Spleen (tissue), 11 donors: ENCODE measurements at regions not wholly inside any gene's neighbourhood (a gene's known extent, or its start where the extent isn't known, plus 50 kb on each side); places are given as distances from the start of the nearest gene placed in this dataset.

ENCODE experiments used
- DNase-seq: peaks from one replicate; pipeline ENCODE4 v3.0.0-alpha.2; 2020
- H3K27ac ChIP-seq, 8 donors: fragments of 200-600 bp; sonication (generic) in 7 of 8; 1 replicate in 4 of 8; 2 replicates in 4 of 8; pipeline versions ENCODE4 v1.5.0 to v1.8.0; 2016 to 2021; ENCODE audit warnings: inconsistent platforms in 4 of 8, mild to moderate bottlenecking in 4 of 8, moderate library complexity in 1 of 8
- H3K27me3 ChIP-seq, 7 donors: fragments of 200-600 bp; sonication (generic) in 6 of 7; replicated peaks in 1 of 7; 1 replicate in 4 of 7; 2 replicates in 3 of 7; pipeline versions ENCODE4 v1.5.0 to v1.8.0; 2016 to 2021; ENCODE audit warnings: inconsistent platforms in 3 of 7, mild to moderate bottlenecking in 1 of 7
- H3K36me3 ChIP-seq, 6 donors: fragments of 200-600 bp; sonication (generic) in 5 of 6; 1 replicate in 4 of 6; 2 replicates in 2 of 6; pipeline versions ENCODE4 v1.5.0 to v1.8.0; 2016 to 2021; ENCODE audit warnings: inconsistent platforms in 2 of 6
- H3K4me1 ChIP-seq, 6 donors: fragments of 200-600 bp; sonication (generic) in 5 of 6; 1 replicate in 3 of 6; 2 replicates in 3 of 6; pipeline versions ENCODE4 v1.5.0 to v1.8.0; 2016 to 2021; ENCODE audit warnings: inconsistent platforms in 3 of 6
- H3K4me3 ChIP-seq, 8 donors: fragments of 200-600 bp; sonication (generic) in 7 of 8; 1 replicate in 4 of 8; 2 replicates in 4 of 8; pipeline versions ENCODE4 v1.5.0 to v1.8.0; 2016 to 2021; ENCODE audit warnings: inconsistent platforms in 4 of 8, mild to moderate bottlenecking in 4 of 8, moderate library complexity in 2 of 8
- H3K9me3 ChIP-seq, 8 donors: fragments of 200-600 bp; sonication (generic) in 7 of 8; 1 replicate in 4 of 8; 2 replicates in 4 of 8; pipeline versions ENCODE4 v1.5.0 to v1.8.0; 2016 to 2021; ENCODE audit warnings: inconsistent platforms in 4 of 8
- CTCF ChIP-seq, 11 experiments: fragments of 200-600 bp in 7 of 11; fragments of 450-650 bp in 4 of 11; sonication (generic) in 4 of 11; IDR thresholded peaks in 8 of 11; conservative IDR thresholded peaks in 3 of 11; 1 replicate in 7 of 11; 2 replicates in 4 of 11; pipeline versions ENCODE4 v1.4.0 to v1.8.0; 2016 to 2021; ENCODE audit warnings: antibody characterized with exemption in 11 of 11, inconsistent platforms in 4 of 11, mild to moderate bottlenecking in 1 of 11
- POLR2A ChIP-seq, 3 donors: fragments of 450-650 bp; IDR thresholded peaks; one replicate each; pipeline ENCODE4 v1.5.1; 2017; ENCODE audit warnings: antibody characterized with exemption in 3 of 3, mild to moderate bottlenecking in 1 of 3
- POLR2AphosphoS5 ChIP-seq, 3 donors: sonication (generic); formaldehyde crosslinking; IDR thresholded peaks; one replicate each; pipeline ENCODE4 v1.5.1; 2017; ENCODE audit warnings: antibody characterized with exemption in 3 of 3
- WGBS, 5 donors: extraction: QIAGEN DNeasy Blood & Tissue Kit in 3 of 5; methylation state at CpG; one replicate each; pipeline versions ENCODE4 v1.1.5 to v1.1.7; 2013 to 2018; 5-methylcytosine and 5-hydroxymethylcytosine counted together
- intact Hi-C: fragments of 100-400 bp; cut with DNase I; formaldehyde crosslinking; loops from one replicate; pipeline ENCODE4 v1.15.0; 2023; ENCODE audit warnings: low total_unique reads
- donor health status: healthy with polysubstance abuse.
- donor health status: DM: no; HTN: no; CAD: no; lungs with moderate emphysema.
- donor health status: DM: no; HTN: no; CAD: no.
- donor health status: Bipolar disorder and iron deficiency.
- donor health status: healthy.
- donor health status: DM: no; HTN: no; CAD: no.
- donor health status: DM: yes; HTN: yes; CAD: no.

GRCh38 chr5:110203661-110204060 lies 513.9 kb downstream of the MAN2A1 start:
- no peaks in the 10 kb centered on the region for H3K36me3 ChIP-seq
- TF ChIP-seq POLR2A (IDR thresholded peaks at IDR 0.05) (no peak), POLR2AphosphoS5 (IDR thresholded peaks at IDR 0.05) (no peak), CTCF (IDR thresholded peaks at IDR 0.05 in 8 of 11, conservative IDR thresholded peaks at IDR 0.05 in 3 of 11) (no peak)
- intact Hi-C loops = no loop called here
- H3K27me3 ChIP-seq = no peaks in the 10 kb centered on the region
- H3K9me3 ChIP-seq = peaks cover 0 to 23% (median 10%) of the 10 kb centered on the region in 8 donors
- no peak for DNase-seq
- H3K27ac ChIP-seq = no peak overlapping the region
- no peaks in the 10 kb centered on the region for H3K4me1 ChIP-seq
- H3K4me3 ChIP-seq = no peak overlapping the region

GRCh38 chr5:110209401-110209800 lies 517.1 kb downstream of the TMEM232 start:
- Histone ChIP-seq H3K9me3 (peaks cover 0 to 39% (median 9%) of the 10 kb centered on the region in 8 donors), H3K4me3 (no peak overlapping the region), H3K36me3 (no peaks in the 10 kb centered on the region), H3K27ac (no peak overlapping the region), H3K4me1 (no peaks in the 10 kb centered on the region), H3K27me3 (no peaks in the 10 kb centered on the region)
- 75 to 88% (median 81%) methylated on average over 3 of the region's 3 CpGs for WGBS, 5 donors
- DNase-seq = no peak
- no peak for TF ChIP-seq POLR2A (IDR thresholded peaks at IDR 0.05)
- intact Hi-C loops = no loop called here

GRCh38 chr5:110218981-110219380 lies 507.5 kb downstream of the TMEM232 start:
- peaks cover 0 to 97% (median 77%) of the 10 kb centered on the region in 8 donors for H3K9me3 ChIP-seq
- intact Hi-C loops = no loop called here
- 53 to 90% (median 73%) methylated on average over 1 of the region's 1 CpG for WGBS, 5 donors
- no peak overlapping the region for H3K4me3 ChIP-seq
- H3K27me3 ChIP-seq = no peaks in the 10 kb centered on the region
- DNase-seq = no peak
- H3K4me1 ChIP-seq = no peaks in the 10 kb centered on the region
- TF ChIP-seq POLR2A (IDR thresholded peaks at IDR 0.05) = no peak
- no peak for TF ChIP-seq CTCF (IDR thresholded peaks at IDR 0.05 in 8 of 11, conservative IDR thresholded peaks at IDR 0.05 in 3 of 11)
- no peak for TF ChIP-seq POLR2AphosphoS5 (IDR thresholded peaks at IDR 0.05)
- no peaks in the 10 kb centered on the region for H3K36me3 ChIP-seq
- no peak overlapping the region for H3K27ac ChIP-seq

- 44 to 75% (median 63%) methylated on average over 2 of the region's 2 CpGs for WGBS, 5 donors
- H3K36me3 ChIP-seq = no peaks in the 10 kb centered on the region
- H3K9me3 ChIP-seq = peaks cover 0 to 97% (median 79%) of the 10 kb centered on the region in 8 donors
- H3K27me3 ChIP-seq = no peaks in the 10 kb centered on the region
- H3K4me3 ChIP-seq = no peak overlapping the region
- intact Hi-C loops = no loop called here
- DNase-seq = no peak
- H3K27ac ChIP-seq = no peak overlapping the region
- no peak for TF ChIP-seq CTCF (IDR thresholded peaks at IDR 0.05 in 8 of 11, conservative IDR thresholded peaks at IDR 0.05 in 3 of 11)
- no peak for TF ChIP-seq POLR2A (IDR thresholded peaks at IDR 0.05)
- TF ChIP-seq POLR2AphosphoS5 (IDR thresholded peaks at IDR 0.05) = no peak
- H3K4me1 ChIP-seq = no peaks in the 10 kb centered on the region
These were observed 506.7 kb downstream of the TMEM232 start for GRCh38 chr5:110219769-110220168.

- Histone ChIP-seq H3K27me3 (no peaks in the 10 kb centered on the region), H3K27ac (no peak overlapping the region), H3K36me3 (no peaks in the 10 kb centered on the region), H3K4me1 (no peaks in the 10 kb centered on the region), H3K9me3 (peaks cover 0 to 98% (median 84%) of the 10 kb centered on the region in 8 donors), H3K4me3 (no peak overlapping the region)
- no peak for TF ChIP-seq POLR2A (IDR thresholded peaks at IDR 0.05)
- TF ChIP-seq POLR2AphosphoS5 (IDR thresholded peaks at IDR 0.05) = no peak
- no peak for TF ChIP-seq CTCF (IDR thresholded peaks at IDR 0.05 in 8 of 11, conservative IDR thresholded peaks at IDR 0.05 in 3 of 11)
- 65 to 80% (median 72%) methylated on average over 2 of the region's 2 CpGs for WGBS, 5 donors
- DNase-seq = no peak
- intact Hi-C loops = no loop called here
These were observed 505.4 kb downstream of the TMEM232 start for GRCh38 chr5:110221036-110221435.
